IMR-90 (cell line): ENCODE measurements at regions not wholly inside any gene's neighbourhood (a gene's known extent, or its start where the extent isn't known, plus 50 kb on each side); places are given as distances from the start of the nearest gene placed in this dataset.
A peak's percentile ranks its signal among the peaks of the same experiment; 100 is the strongest.

Experiments used
- ATAC-seq: fragments of 200-7000 bp; cut with Tn5 transposase; 2 replicates; pipeline ENCODE4 v1.9.1; 2020; ENCODE audit warnings: low read depth, mild to moderate bottlenecking, moderate library complexity
- BruUV-seq: library from RNA; stranded (reverse); fragments of 400-500 nt; replicated peaks from 2 replicates; lab custom pipeline; 2021; lab: Mats Ljungman, UMichigan
- CTCF ChIA-PET: fragments of 300-600 bp; formaldehyde crosslinking; extraction: SDS; loops from one replicate; lab custom pipeline; 2021; ENCODE audit warnings: antibody characterized with exemption; lab: Yijun Ruan, JAX
- POLR2A ChIA-PET: fragments of 300-600 bp; sonication (Branson Sonifier 250); formaldehyde crosslinking; loops from one replicate; lab custom pipeline; 2022; ENCODE audit warnings: antibody characterized with exemption; ENCODE audit not compliant: unreplicated experiment; lab: Charles Lee
- DNase-seq: peaks from one replicate; pipeline ENCODE4 v3.0.0; 2013
- H2AFZ ChIP-seq: replicated peaks from 2 replicates; pipeline ENCODE3; 2013; ENCODE audit warnings: low read length, mild to moderate bottlenecking; ENCODE audit not compliant: poor library complexity
- H2AK5ac ChIP-seq: 2 replicates; pipeline ENCODE4 v1.6.1; 2013; ENCODE audit warnings: low read depth, low read length, inconsistent platforms
- H2AK9ac ChIP-seq: replicated peaks from 2 replicates; pipeline ENCODE3; 2013; ENCODE audit warnings: mild to moderate bottlenecking, low read depth, low read length, moderate library complexity; ENCODE audit not compliant: poor library complexity
- H2BK120ac ChIP-seq: 2 replicates; pipeline ENCODE4 v1.6.1; 2013; ENCODE audit warnings: low read depth, low read length, inconsistent platforms
- H2BK15ac ChIP-seq: 3 replicates; pipeline ENCODE4 v1.6.1; 2013; ENCODE audit warnings: low read depth, low read length, inconsistent platforms
- H2BK20ac ChIP-seq: 2 replicates; pipeline ENCODE4 v1.6.1; 2013; ENCODE audit warnings: low read depth, mild to moderate bottlenecking, inconsistent platforms, low read length, moderate library complexity
- H2BK5ac ChIP-seq: 2 replicates; pipeline ENCODE4 v1.6.1; 2013; ENCODE audit warnings: mild to moderate bottlenecking, low read depth, low read length, inconsistent platforms; ENCODE audit not compliant: poor library complexity, severe bottlenecking
- H3K14ac ChIP-seq: replicated peaks from 2 replicates; pipeline ENCODE4 v1.6.1; 2013; ENCODE audit warnings: low read depth, low read length, inconsistent platforms
- H3K18ac ChIP-seq: 2 replicates; pipeline ENCODE4 v1.6.1; 2013; ENCODE audit warnings: low read depth, low read length, control low read depth
- H3K23ac ChIP-seq: 2 replicates; pipeline ENCODE4 v1.6.1; 2013; ENCODE audit warnings: low read depth, low read length, inconsistent platforms
- H3K27ac ChIP-seq: 2 replicates; pipeline ENCODE4 v1.5.1; 2013; ENCODE audit warnings: mild to moderate bottlenecking, control low read depth, low read length; ENCODE audit not compliant: insufficient read depth
- H3K27me3 ChIP-seq: 2 replicates; pipeline ENCODE4 v1.6.1; 2013; ENCODE audit warnings: low read length; ENCODE audit not compliant: control insufficient read depth, insufficient read depth
- H3K36me3 ChIP-seq: 2 replicates; pipeline ENCODE4 v1.6.1; 2013; ENCODE audit warnings: low read length, mixed read lengths; ENCODE audit not compliant: control insufficient read depth, insufficient read depth
- H3K4ac ChIP-seq: 2 replicates; pipeline ENCODE4 v1.6.1; 2013; ENCODE audit warnings: low read depth, low read length, inconsistent platforms
- H3K4me1 ChIP-seq: 2 replicates; pipeline ENCODE4 v1.6.1; 2013; ENCODE audit warnings: low read length, mixed read lengths; ENCODE audit not compliant: control insufficient read depth, insufficient read depth
- H3K4me2 ChIP-seq: 2 replicates; pipeline ENCODE4 v1.6.1; 2013; ENCODE audit warnings: low read depth, mild to moderate bottlenecking, control low read depth, low read length, moderate library complexity
- H3K4me3 ChIP-seq: 2 replicates; pipeline ENCODE4 v1.5.1; 2013; ENCODE audit warnings: low read depth, mild to moderate bottlenecking, control low read depth, low read length, moderate library complexity; ENCODE audit not compliant: insufficient read depth
- H3K56ac ChIP-seq: 2 replicates; pipeline ENCODE4 v1.6.1; 2013; ENCODE audit warnings: low read length, inconsistent platforms; ENCODE audit not compliant: insufficient read depth; ENCODE audit errors: extremely low read depth
- H3K79me1 ChIP-seq, 2 experiments: 2 replicates each; pipeline ENCODE4 v1.6.1; 2013; ENCODE audit warnings: low read length in 2 of 2, inconsistent platforms in 1 of 2, low read depth in 1 of 2
- H3K9ac ChIP-seq: 2 replicates; pipeline ENCODE4 v1.6.1; 2013; ENCODE audit warnings: low read depth, low read length, control low read depth
- H3K9me1 ChIP-seq: 2 replicates; pipeline ENCODE4 v1.6.1; 2013; ENCODE audit warnings: low read length, inconsistent platforms; ENCODE audit not compliant: insufficient read depth
- H3K9me3 ChIP-seq: 2 replicates; pipeline ENCODE4 v1.6.1; 2013; ENCODE audit warnings: low read length; ENCODE audit not compliant: control insufficient read depth, insufficient read depth
- H4K20me1 ChIP-seq: 2 replicates; pipeline ENCODE4 v1.6.1; 2013; ENCODE audit warnings: low read length, inconsistent platforms; ENCODE audit not compliant: insufficient read depth
- H4K5ac ChIP-seq: 2 replicates; pipeline ENCODE4 v1.6.1; 2013; ENCODE audit warnings: mild to moderate bottlenecking, low read depth, low read length, control low read depth
- H4K8ac ChIP-seq, 2 experiments: 2 replicates each; pipeline ENCODE4 v1.6.1; 2013; ENCODE audit warnings: low read depth in 2 of 2, low read length in 2 of 2, control low read depth in 1 of 2, inconsistent platforms in 1 of 2
- H4K91ac ChIP-seq: 2 replicates; pipeline ENCODE4 v1.6.1; 2013; ENCODE audit warnings: low read depth, low read length, inconsistent platforms; ENCODE audit not compliant: insufficient read depth
- BHLHE40 ChIP-seq: fragments of 150-350 bp; IDR thresholded peaks from 2 replicates; pipeline ENCODE4 v1.6.1; 2016; ENCODE audit warnings: mild to moderate bottlenecking, low read depth, low read length
- CEBPB ChIP-seq: IDR thresholded peaks from 2 replicates; pipeline ENCODE4 v1.6.1; 2012; ENCODE audit warnings: low read depth, low read length, improper control_type of control experiment
- CHD1 ChIP-seq: IDR thresholded peaks from 2 replicates; pipeline ENCODE4 v1.6.1; 2012; ENCODE audit warnings: low read depth, low read length, improper control_type of control experiment
- CTCF ChIP-seq: conservative IDR thresholded peaks from 2 replicates; pipeline ENCODE4 v1.5.1; 2012; ENCODE audit warnings: mild to moderate bottlenecking, low read depth, low read length, improper control_type of control experiment
- ELK1 ChIP-seq: fragments of 150-350 bp; IDR thresholded peaks from 2 replicates; pipeline ENCODE4 v1.6.1; 2016; ENCODE audit warnings: low read depth, mild to moderate bottlenecking, low read length, moderate library complexity, borderline replicate concordance
- FOS ChIP-seq: fragments of 150-350 bp; IDR thresholded peaks from 2 replicates; pipeline ENCODE4 v1.6.1; 2016; ENCODE audit warnings: low read depth, low read length
- MAFK ChIP-seq: IDR thresholded peaks from 2 replicates; pipeline ENCODE4 v1.6.1; 2012; ENCODE audit warnings: low read depth, low read length, improper control_type of control experiment
- MAZ ChIP-seq: IDR thresholded peaks from 2 replicates; pipeline ENCODE4 v1.6.1; 2012; ENCODE audit warnings: low read depth, mild to moderate bottlenecking, low read length, improper control_type of control experiment, moderate library complexity, borderline replicate concordance
- MXI1 ChIP-seq: IDR thresholded peaks from 2 replicates; pipeline ENCODE4 v1.6.1; 2012; ENCODE audit warnings: low read depth, mild to moderate bottlenecking, low read length, moderate library complexity, borderline replicate concordance
- NFE2L2 ChIP-seq: fragments of 150-350 bp; IDR thresholded peaks from 2 replicates; pipeline ENCODE4 v1.6.1; 2016; ENCODE audit warnings: low read depth, mild to moderate bottlenecking, low read length
- POLR2A ChIP-seq: IDR thresholded peaks from 2 replicates; pipeline ENCODE4 v1.6.1; 2012; ENCODE audit warnings: mild to moderate bottlenecking, low read depth, low read length
- RAD21 ChIP-seq: IDR thresholded peaks from 2 replicates; pipeline ENCODE4 v1.6.1; 2012; ENCODE audit warnings: low read length, improper control_type of control experiment
- RCOR1 ChIP-seq: IDR thresholded peaks from 2 replicates; pipeline ENCODE4 v1.6.1; 2012; ENCODE audit warnings: mild to moderate bottlenecking, low read length, improper control_type of control experiment; ENCODE audit not compliant: insufficient replicate concordance
- RFX5 ChIP-seq: IDR thresholded peaks from 2 replicates; pipeline ENCODE4 v1.8.0; 2012; ENCODE audit warnings: low read depth, mild to moderate bottlenecking, low read length, moderate library complexity
- SMC3 ChIP-seq: fragments of 150-350 bp; IDR thresholded peaks from 2 replicates; pipeline ENCODE4 v1.6.1; 2016; ENCODE audit warnings: low read depth, mild to moderate bottlenecking, antibody characterized with exemption, low read length, moderate library complexity
- WGBS, 2 experiments: methylation state at CpG; one replicate each; pipeline versions ENCODE4 v1.1.5 to v1.1.7; 2013; ENCODE audit warnings: missing lambda C conversion rate in 2 of 2; ENCODE audit not compliant: insufficient read length in 1 of 2; ENCODE audit errors: extremely low coverage in 2 of 2; 5-methylcytosine and 5-hydroxymethylcytosine counted together
- dilution Hi-C: fragments of 300-500 bp; cut with HindIII; formaldehyde crosslinking; loops from one replicate; pipeline ENCODE4 v1.14.3; 2018; ENCODE audit warnings: low sequenced_read_pairs; ENCODE audit not compliant: unreplicated experiment
- in situ Hi-C: fragments of 300-500 bp; cut with MboI; formaldehyde crosslinking; loops from 3 replicates; pipeline ENCODE4 v1.14.3; 2019; ENCODE audit warnings: low sequenced_read_pairs, inconsistent platforms, mixed read lengths
- intact Hi-C: fragments of 100-400 bp; cut with micrococcal nuclease; formaldehyde crosslinking; loops from 2 replicates; pipeline ENCODE4 v1.10.0; 2022
- TF ChIP-seq, protein P1 (sequence below): fragments of 150-350 bp; IDR thresholded peaks from 2 replicates; pipeline ENCODE4 v1.6.1; 2017; ENCODE audit warnings: mild to moderate bottlenecking, antibody characterized with exemption, low read length, low read depth

DNA sequence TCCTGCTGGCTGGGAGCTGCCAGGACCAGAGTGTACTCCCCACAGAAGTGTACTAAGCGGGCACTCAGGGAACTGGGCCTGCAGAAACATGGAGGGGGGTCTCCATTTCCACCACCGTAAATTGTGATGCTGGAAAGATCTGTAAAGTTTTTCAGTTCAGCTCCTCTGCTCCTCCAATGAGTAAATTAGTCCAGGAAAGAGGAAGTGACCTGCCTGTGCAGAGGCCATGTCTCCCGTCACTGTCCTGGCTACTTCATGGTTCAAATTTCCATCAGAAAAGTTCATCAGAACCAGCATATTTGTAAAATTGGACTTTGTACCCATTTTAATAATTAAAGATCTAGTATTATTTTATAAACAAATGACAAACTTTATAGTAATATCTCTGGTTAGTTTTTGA lies 226.7 kb upstream of the THBS1 start:
- H3K4ac ChIP-seq = 0 out of 2 replicates have a peak overlapping the region, but pooled peaks have one; percentile 15
- no peak overlapping the region for H4K91ac ChIP-seq
- H2BK20ac ChIP-seq = peak overlapping the region; percentile 20; the same call in 1 of the 2 replicates
- no peaks in the 10 kb centered on the region; the same call in 1 of the 2 replicates for H3K9me3 ChIP-seq
- ATAC-seq (no peak), DNase-seq (no peak)
- no peaks in the 10 kb centered on the region for H3K27me3 ChIP-seq
- H3K4me2 ChIP-seq = no peak overlapping the region
- BruUV-seq = no TSS peak
- in situ Hi-C loops = no loop called here
- ChIA-PET CTCF (interaction anchor here (1.2 kb wide), 1 partner anchor 182 kb away, joined by 4 read pairs; no protein-coding TSS in a partner anchor), POLR2A (no interaction called here)
- no CpG with 5 or more reads among the region's 3 CpGs for WGBS, 2 experiments
- H2AK5ac ChIP-seq = no peak overlapping the region
- 0 out of 3 replicates have a peak overlapping the region, but pooled peaks have one; percentile 50 for H2BK15ac ChIP-seq
- no peak overlapping the region for H3K23ac ChIP-seq
- H3K56ac ChIP-seq = no peak overlapping the region
- H4K5ac ChIP-seq = peak overlapping the region; percentile 46; the same call in 1 of the 2 replicates
- no peak overlapping the region for H2BK5ac ChIP-seq
- intact Hi-C loops = no loop called here
- no peaks in the 10 kb centered on the region for H4K20me1 ChIP-seq
- H3K14ac ChIP-seq = no peak overlapping the region
- TF ChIP-seq FOS (no peak), BHLHE40 (no peak), RAD21 (no peak), RFX5 (no peak), MAZ (no peak), ELK1 (no peak), CTCF (no peak), POLR2A (no peak), NFE2L2 (no peak), SMC3 (no peak), RCOR1 (no peak), MXI1 (no peak), MAFK (no peak), CEBPB (no peak), CHD1 (no peak)
- TF ChIP-seq, protein P1, sequence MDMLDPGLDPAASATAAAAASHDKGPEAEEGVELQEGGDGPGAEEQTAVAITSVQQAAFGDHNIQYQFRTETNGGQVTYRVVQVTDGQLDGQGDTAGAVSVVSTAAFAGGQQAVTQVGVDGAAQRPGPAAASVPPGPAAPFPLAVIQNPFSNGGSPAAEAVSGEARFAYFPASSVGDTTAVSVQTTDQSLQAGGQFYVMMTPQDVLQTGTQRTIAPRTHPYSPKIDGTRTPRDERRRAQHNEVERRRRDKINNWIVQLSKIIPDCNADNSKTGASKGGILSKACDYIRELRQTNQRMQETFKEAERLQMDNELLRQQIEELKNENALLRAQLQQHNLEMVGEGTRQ = no peak
- no peak overlapping the region for H3K4me3 ChIP-seq
- peak overlapping the region; percentile 21; the same call in 1 of the 2 replicates for H3K18ac ChIP-seq
- H4K8ac ChIP-seq = no peak overlapping the region
- H3K9ac ChIP-seq = no peak overlapping the region
- peaks cover 1% of the 10 kb centered on the region for H3K9me1 ChIP-seq
- H3K4me1 ChIP-seq = peaks cover 11% of the 10 kb centered on the region
- no peaks in the 10 kb centered on the region for H3K79me1 ChIP-seq
- no peak overlapping the region for H2AK9ac ChIP-seq
- no peak overlapping the region for H2AFZ ChIP-seq
- dilution Hi-C loops = no loop called here
- no peaks in the 10 kb centered on the region for H3K36me3 ChIP-seq
- no peak overlapping the region for H3K27ac ChIP-seq
- H2BK120ac ChIP-seq = no peak overlapping the region
